ENCODE measurements at regions not wholly inside any gene's neighbourhood (a gene's known extent, or its start where the extent isn't known, plus 50 kb on each side); places are given as distances from the start of the nearest gene placed in this dataset.

DNA sequence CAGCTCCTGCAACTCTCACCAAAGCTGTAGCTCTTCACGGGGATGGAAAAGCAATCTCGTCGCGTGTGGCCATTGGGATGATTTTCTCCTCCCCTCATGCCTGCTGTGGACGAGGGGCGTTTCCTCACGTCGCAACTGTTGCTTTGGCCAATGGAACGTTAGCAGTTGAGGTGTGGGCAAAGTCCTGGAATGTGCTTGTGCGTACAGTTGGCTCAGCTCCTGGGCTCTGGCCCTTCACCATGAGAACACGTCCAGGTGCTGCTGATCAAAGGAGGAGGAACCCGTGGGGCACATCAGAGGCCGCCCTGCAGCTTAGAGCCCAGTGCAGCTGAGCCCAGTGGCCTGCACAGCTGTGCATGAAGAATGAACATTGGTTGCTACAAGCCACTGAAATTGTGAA is 186.1 kb downstream of the TJP1 start:
- CTCF ChIA-PET = interaction anchor here (1.6 kb wide), 1 partner anchor 13 kb away, joined by 3 read pairs; no protein-coding TSS in a partner anchor
- TF ChIP-seq, protein P1, sequence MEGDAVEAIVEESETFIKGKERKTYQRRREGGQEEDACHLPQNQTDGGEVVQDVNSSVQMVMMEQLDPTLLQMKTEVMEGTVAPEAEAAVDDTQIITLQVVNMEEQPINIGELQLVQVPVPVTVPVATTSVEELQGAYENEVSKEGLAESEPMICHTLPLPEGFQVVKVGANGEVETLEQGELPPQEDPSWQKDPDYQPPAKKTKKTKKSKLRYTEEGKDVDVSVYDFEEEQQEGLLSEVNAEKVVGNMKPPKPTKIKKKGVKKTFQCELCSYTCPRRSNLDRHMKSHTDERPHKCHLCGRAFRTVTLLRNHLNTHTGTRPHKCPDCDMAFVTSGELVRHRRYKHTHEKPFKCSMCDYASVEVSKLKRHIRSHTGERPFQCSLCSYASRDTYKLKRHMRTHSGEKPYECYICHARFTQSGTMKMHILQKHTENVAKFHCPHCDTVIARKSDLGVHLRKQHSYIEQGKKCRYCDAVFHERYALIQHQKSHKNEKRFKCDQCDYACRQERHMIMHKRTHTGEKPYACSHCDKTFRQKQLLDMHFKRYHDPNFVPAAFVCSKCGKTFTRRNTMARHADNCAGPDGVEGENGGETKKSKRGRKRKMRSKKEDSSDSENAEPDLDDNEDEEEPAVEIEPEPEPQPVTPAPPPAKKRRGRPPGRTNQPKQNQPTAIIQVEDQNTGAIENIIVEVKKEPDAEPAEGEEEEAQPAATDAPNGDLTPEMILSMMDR (IDR thresholded peaks at IDR 0.05; ENCODE audit: insufficient read depth, low read length, missing control alignments) = no peak
- no peak overlapping the region for H3K4me3 ChIP-seq (ENCODE audit: low read depth, low read length)
- DNase-seq (ENCODE audit: low read depth, low spot score) = no peak
- POLR2A ChIA-PET = interaction anchor here (0.6 kb wide), 1 partner anchor 23 kb away, joined by 3 read pairs; no protein-coding TSS in a partner anchor

DNA sequence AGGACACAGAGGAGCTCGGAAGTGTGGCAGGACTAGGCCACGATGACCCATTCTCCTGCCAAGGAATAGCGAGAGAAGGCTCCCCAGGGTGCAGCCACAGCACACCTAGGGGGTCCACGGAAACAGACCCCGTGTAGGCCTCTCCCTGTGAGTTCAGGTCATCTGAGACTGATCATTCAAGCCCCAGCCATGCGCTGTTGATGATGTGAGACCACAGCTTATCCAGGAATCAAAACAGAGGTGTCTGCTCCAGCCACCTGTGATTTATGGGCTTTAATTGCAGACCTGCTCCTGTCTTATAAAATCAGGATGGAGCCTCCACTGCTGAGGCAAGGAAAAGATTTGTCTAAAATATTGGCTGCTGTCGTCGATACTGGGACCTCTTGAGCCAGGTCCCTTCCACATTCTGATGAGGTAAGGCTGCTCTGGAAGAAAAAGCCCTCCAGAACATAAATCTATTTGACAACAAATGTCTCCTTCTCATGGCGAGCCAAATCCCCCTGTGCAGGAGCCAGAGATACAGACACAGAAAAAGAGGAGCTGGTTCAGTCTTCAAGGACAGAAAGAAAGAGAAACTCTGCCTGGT is 186.7 kb downstream of the TJP1 start:
- ChIA-PET CTCF (interaction anchor here (1.6 kb wide), 1 partner anchor 13 kb away, joined by 3 read pairs; no protein-coding TSS in a partner anchor), POLR2A (interaction anchor here (0.6 kb wide), 1 partner anchor 24 kb away, joined by 3 read pairs; no protein-coding TSS in a partner anchor)
- TF ChIP-seq, protein P1 (IDR thresholded peaks at IDR 0.05; ENCODE audit: insufficient read depth, low read length, missing control alignments) = no peak
- DNase-seq (ENCODE audit: low read depth, low spot score) = no peak
- no peak overlapping the region for H3K4me3 ChIP-seq (ENCODE audit: low read depth, low read length)

- ChIA-PET POLR2A (no interaction called here), CTCF (no interaction called here)
- no peak for DNase-seq (ENCODE audit: low read depth, low spot score)
- no peak overlapping the region for H3K4me3 ChIP-seq (ENCODE audit: low read depth, low read length)
- TF ChIP-seq, protein P1 (IDR thresholded peaks at IDR 0.05; ENCODE audit: insufficient read depth, low read length, missing control alignments) = no peak
These were observed 188.3 kb downstream of the TJP1 start for GRCh38 chr15:29633971-29634370.

GRCh38 chr15:29632671-29633406 is 189.4 kb downstream of the TJP1 start:
- DNase-seq (ENCODE audit: low read depth, low spot score) = no peak
- POLR2A ChIA-PET = no interaction called here
- H3K4me3 ChIP-seq (ENCODE audit: low read depth, low read length) = no peak overlapping the region
- TF ChIP-seq, protein P1 (IDR thresholded peaks at IDR 0.05; ENCODE audit: insufficient read depth, low read length, missing control alignments) = no peak
- CTCF ChIA-PET = interaction anchor here (1.9 kb wide), 1 partner anchor 35 kb away, joined by 9 read pairs; no protein-coding TSS in a partner anchor

GRCh38 chr15:29631076-29632070 is 190.9 kb downstream of the TJP1 start:
- CTCF ChIA-PET = interaction anchor here (1.9 kb wide), 1 partner anchor 36 kb away, joined by 9 read pairs; no protein-coding TSS in a partner anchor
- no peak overlapping the region for H3K4me3 ChIP-seq (ENCODE audit: low read depth, low read length)
- no peak for DNase-seq (ENCODE audit: low read depth, low spot score)
- POLR2A ChIA-PET = no interaction called here
- TF ChIP-seq, protein P1 (IDR thresholded peaks at IDR 0.05; ENCODE audit: insufficient read depth, low read length, missing control alignments) = no peak
